ENCODE measurements at regions not wholly inside any gene's neighbourhood (a gene's known extent, or its start where the extent isn't known, plus 50 kb on each side); places are given as distances from the start of the nearest gene placed in this dataset.
"Not testable (repeated sequence)": the region's sequence is repeated elsewhere in the genome, so short reads cannot be mapped to it uniquely, and the experiment has no call there.

GRCh38 chr2:128414351-128414750, 95.7 kb upstream of the HS6ST1 start:
- no peak for DNase-seq (ENCODE audit: low spot score)

- no peak for DNase-seq (ENCODE audit: low spot score)
Measured at GRCh38 chr2:128414946-128415778, 96.5 kb upstream of the HS6ST1 start.

DNA sequence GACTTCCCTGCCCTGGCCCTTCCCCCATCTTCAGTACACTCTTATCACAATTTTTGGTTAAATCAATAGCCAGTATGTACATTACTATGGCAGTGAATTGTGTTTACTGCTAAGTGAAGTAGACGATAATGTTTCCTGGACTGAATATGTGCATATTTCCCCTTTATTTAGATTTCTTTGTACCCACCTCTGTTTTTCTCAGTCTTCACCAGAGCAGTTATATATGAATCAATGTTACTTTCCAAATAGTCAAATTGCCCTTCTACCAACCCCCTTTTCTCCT, 97.1 kb upstream of the HS6ST1 start:
- DNase-seq (ENCODE audit: low spot score): no peak

- no peak for DNase-seq (ENCODE audit: low spot score)
Measured at GRCh38 chr2:128416109-128416785, 97.6 kb upstream of the HS6ST1 start.

DNA sequence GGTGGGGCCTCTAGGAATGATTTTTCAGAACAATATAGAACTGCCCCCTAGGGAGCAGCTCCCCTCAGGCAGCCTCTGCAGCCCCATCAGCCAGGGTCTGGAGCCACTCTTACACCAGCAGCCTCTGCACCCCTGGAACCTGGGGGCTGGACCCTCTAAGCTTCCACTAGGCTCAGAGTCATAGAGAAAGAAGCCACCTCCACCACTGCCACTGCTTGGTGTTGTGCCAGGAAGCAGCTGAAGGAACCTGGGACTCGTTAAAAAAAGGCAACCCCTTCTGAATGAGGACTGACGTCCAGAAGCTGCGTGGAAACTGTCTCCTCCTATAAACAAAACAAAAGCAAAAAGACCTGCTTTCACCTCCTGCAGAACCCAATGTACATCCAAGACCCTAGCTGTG, 98.1 kb upstream of the HS6ST1 start:
- no peak for DNase-seq (ENCODE audit: low spot score)

- not testable (repeated sequence) for DNase-seq (ENCODE audit: low spot score)
Measured at GRCh38 chr2:128417264-128417663, 98.6 kb upstream of the HS6ST1 start.

- DNase-seq (ENCODE audit: low spot score): no peak
Measured at GRCh38 chr2:128420131-128420530, 101.5 kb upstream of the HS6ST1 start.

DNA sequence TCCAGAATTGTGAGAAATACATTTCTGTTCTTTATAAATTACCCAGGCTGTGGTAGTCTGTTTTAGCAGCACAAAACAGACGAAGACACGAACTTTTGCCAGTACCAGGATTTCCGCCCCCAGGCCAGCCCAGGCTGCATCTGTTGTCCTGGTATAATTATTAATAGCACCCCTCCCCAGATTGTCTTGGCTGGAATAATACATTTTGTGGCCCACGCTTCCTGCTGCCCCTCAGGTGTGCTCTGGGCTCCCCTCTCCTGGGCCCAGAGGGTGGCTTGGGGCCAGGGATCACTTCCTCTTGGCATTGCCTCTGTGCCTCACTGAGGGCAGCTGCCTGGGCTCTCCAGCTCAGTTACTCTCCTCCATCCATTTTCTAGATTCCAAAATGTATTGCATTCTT, 102.1 kb upstream of the HS6ST1 start:
- no peak for DNase-seq (ENCODE audit: low spot score)

DNA sequence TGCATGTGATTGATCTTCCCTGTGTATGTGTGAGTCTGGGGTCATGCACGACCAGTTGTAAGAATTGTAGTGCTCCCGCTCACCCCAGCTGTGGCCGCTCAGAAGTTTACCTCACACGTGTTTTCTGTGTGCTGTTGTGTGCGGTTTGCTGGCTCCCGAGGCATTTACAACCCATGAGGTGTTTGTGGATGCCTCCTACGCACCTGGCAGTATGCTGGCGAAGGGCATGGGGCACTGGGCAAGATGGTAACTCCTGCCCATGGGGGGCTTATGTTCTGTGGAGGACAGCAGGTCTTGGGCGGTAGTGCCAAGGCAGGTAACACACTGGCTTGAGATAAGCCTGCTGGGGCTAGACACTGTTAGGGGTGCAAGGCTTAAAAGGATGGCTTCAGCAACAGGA, 102.6 kb upstream of the HS6ST1 start:
- no peak for DNase-seq (ENCODE audit: low spot score)

DNA sequence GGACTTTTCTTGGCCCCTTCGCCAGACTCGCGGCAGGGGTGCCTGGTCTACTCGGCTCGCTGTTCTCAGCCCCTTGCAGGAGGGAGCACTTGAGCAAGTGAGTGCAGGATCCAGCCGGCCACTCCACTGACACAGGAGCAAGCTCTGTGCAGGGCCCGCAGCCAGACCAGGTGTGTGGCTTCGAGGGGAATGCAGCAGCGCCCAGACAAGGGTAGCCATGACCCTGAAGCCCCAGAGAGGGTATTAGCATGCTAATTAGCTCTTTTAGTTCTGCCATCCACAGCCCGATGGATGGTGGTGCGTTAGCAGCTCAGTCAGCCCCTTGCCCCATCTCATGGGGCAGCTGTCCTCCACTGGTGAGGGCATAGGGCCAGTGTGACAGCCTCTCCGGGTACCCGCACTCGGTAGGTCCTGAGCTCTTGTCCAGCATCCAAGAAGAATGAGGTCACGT, 103.2 kb upstream of the HS6ST1 start:
- no peak for DNase-seq (ENCODE audit: low spot score)

- DNase-seq (ENCODE audit: low spot score): no peak
Measured at GRCh38 chr2:128422571-128422970, 103.9 kb upstream of the HS6ST1 start.

DNA sequence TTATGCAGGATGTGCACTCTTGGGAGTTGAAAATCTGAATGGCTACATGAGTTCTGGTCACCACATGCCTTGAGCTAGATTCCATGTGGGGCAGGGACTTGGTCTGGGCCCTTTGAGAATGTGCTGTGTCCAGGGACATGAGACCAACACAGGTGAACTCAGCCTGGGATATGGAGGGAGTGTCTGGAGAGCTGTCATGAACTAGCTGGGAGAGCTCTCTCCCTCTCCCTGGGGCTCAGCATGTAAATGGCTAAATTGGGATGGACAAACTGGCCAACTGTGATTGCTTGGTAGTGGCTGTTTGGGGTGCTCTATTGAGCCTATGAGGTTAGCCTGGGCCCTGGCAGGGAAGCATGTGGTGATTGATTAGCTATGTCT, 105.1 kb upstream of the HS6ST1 start:
- no peak for DNase-seq (ENCODE audit: low spot score)

DNA sequence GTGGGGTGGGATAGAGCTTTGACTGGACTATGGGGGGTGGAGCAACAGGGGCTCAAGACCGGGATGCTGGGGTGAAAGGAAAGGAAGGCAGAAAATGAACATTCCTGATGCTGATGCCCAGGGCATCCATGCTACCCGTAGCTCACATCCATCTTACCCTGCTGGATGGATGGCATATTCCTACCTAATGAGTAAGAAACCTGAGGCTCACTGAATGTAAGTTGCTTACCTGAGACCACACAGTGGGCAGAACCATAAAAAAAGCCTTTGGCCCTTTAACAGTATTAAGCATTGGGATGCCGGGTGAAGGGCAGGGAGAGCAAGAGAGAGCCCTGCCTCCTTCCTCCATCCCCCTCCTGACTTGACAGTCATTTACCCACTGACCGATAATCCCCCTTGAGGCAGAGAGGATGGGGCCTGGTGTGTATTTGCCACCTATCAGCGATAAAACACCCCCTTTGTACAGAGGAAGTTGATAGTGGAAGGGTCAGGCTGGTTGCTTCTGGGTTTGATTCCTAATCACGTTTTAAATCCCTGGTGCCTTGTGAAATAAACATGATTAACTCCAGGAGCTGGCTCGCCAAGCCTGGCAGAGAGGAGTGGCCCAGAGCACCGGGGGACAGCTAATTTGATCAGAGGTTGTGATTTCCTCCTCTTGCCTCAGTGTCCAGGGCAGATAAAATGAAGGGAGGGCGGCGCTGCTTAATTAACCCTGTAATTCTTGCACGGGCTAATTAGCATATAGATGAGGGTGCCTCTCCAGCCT, 105.9 kb upstream of the HS6ST1 start:
- DNase-seq (ENCODE audit: low spot score): no peak

DNA sequence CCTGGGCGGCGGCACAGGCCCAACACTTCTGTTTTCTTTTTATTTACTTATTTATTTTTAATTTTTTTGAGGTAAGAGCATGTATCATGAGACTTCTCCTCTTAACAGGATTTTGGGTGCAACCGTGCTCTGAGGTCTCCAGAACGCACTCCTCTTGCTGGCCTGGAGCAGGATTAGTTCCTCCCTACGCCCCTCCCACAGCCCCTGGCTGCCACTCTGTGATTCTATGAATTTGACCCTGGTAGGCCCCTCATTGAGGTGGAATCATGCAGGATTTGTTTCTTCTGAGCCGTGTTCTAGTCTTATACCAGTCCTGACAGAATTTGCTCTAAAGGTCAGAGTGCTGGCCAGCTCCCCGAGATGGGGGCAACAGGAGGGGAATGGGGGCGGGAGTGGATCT, 106.5 kb upstream of the HS6ST1 start:
- no peak for DNase-seq (ENCODE audit: low spot score)

DNA sequence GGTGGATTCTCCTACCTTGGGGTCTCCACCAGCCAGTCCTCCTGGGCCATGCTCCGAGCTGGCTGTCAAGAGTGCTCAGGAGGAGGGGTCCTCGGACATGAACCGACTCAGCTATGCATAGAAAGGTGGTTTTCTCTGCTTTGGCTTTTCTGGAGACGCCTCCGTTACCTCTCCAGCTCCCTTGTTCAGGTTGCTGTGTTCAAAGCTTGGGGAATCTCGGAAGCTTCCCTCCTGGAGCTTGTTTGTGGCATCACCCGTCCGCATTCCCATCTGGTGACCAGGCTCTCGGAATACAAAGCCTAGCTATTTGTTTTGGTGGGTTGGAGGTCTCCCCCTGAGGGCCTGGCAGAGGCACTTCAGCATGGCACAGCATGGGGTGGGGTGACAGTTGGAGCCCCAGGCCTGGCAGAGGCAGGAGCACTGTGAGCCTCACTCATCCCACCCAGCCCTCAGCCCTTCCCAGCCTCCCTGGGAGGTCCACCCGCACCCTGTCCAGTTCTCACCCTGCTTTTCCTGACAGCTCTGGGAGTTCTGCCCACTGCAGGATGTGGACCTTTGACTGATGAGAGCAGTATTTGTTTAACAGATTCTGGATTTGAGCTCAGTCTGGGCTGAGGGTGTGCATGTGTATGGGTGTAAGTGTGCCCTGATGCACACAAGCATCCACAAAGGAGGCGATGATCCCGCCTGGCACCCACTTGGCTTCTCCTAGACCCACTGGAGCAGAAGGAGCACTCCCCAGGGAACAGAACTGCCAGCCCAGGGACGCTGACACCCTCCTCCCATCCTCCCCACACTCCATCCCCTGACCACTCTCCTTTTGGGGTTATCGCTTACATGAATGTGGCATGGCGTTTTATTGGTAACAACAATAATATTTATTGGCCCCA, 107.3 kb upstream of the HS6ST1 start:
- no peak for DNase-seq (ENCODE audit: low spot score)

DNA sequence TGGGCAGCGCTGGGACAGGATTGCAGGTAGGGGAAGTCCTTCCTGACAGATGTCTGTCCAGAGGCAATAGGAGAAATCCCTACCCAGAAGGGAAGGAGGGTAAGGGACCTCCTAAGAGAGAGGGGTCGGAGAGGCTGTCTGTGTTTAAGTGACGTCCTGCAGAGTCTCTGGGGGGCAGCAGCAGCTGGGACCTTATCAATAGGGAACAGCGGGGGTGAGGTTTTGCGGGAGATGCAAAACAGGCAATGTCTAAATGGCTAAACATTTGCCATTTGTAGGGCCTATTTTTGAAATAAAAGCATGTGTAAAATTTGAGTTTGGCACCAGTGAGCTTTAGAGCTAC, 108.7 kb upstream of the HS6ST1 start:
- no peak for DNase-seq (ENCODE audit: low spot score)

GRCh38 chr2:128428415-128428814, 109.7 kb upstream of the HS6ST1 start:
- DNase-seq (ENCODE audit: low spot score): no peak

DNA sequence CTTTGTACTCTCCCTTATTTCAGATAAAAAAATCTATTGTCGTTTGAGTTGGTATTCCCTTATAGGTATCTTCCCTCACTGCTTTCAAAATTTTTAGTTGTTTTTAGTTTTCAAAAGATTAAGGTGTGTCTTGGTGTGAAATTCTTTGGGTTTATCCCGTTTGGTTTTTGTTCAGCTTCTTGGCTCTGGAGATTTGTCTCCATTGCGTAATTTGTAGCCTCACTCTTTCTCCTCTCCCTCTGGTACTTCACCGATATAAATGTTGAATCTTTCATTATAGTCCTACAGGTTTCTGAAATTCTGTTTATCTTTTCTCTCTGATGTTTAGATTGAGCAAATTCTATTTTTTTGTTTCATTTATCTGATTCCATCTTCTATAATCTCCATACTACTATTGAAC, 113.8 kb upstream of the HS6ST1 start:
- no peak for DNase-seq (ENCODE audit: low spot score)

DNA sequence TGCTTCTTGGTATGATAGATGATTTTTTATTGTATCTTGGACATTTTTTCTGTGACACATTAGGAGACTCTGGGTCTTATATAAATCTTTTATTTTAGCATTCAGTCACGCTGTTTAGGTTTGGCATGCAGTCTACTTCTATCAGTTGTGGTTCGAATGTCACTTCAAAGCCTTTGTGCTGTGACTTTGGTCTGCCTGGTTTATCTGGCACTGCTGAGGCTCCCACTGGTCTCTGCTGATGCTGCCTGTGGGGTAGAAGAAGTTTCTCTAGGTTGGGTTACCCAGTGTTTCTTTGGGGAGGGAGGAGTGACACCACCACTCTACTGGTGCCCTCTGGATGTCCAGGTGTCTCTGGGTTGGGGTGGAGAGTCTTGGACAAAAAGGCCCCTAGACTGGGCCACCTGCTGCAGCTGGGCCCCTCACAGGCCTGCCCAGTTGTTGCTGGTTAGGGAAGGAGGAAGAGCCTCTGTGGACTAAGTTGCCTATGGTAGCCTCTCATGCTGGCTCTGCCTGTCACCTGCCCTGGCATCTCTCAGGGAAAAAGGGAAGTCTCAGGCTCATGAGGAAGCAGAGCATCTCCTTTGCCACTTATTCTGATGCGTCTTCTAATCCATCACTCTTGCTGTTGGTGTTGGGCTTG, 115.4 kb upstream of the HS6ST1 start:
- DNase-seq (ENCODE audit: low spot score): no peak

- DNase-seq (ENCODE audit: low spot score): no peak
Measured at GRCh38 chr2:128435576-128436478, 117.2 kb upstream of the HS6ST1 start.
